H1 (cell line): ENCODE measurements at regions not wholly inside any gene's neighbourhood (a gene's known extent, or its start where the extent isn't known, plus 50 kb on each side); places are given as distances from the start of the nearest gene placed in this dataset.

Source experiments
- KDM4A ChIP-seq: IDR thresholded peaks from one replicate; pipeline ENCODE4 v1.7.1; 2012; ENCODE audit warnings: low read depth, mild to moderate bottlenecking, moderate library complexity, low read length, inconsistent platforms; ENCODE audit not compliant: severe bottlenecking
- NRF1 ChIP-seq: IDR thresholded peaks from 2 replicates; pipeline ENCODE4 v1.6.1; 2011; ENCODE audit warnings: mild to moderate bottlenecking, low read depth, low read length, improper control_type of control experiment
- RXRA ChIP-seq: IDR thresholded peaks from 2 replicates; pipeline ENCODE4 v1.6.1; 2011; ENCODE audit warnings: low read depth, mild to moderate bottlenecking, low read length, moderate library complexity; ENCODE audit not compliant: insufficient read depth
- SP1 ChIP-seq: IDR thresholded peaks from 2 replicates; pipeline ENCODE4 v1.6.1; 2011; ENCODE audit warnings: low read depth, low read length
- SUZ12 ChIP-seq: fragments of 200-600 bp; sonication (generic); IDR thresholded peaks from 2 replicates; pipeline ENCODE4 v1.6.1; 2012; ENCODE audit warnings: mild to moderate bottlenecking, inconsistent platforms, low read length, moderate library complexity, mixed read lengths

DNA sequence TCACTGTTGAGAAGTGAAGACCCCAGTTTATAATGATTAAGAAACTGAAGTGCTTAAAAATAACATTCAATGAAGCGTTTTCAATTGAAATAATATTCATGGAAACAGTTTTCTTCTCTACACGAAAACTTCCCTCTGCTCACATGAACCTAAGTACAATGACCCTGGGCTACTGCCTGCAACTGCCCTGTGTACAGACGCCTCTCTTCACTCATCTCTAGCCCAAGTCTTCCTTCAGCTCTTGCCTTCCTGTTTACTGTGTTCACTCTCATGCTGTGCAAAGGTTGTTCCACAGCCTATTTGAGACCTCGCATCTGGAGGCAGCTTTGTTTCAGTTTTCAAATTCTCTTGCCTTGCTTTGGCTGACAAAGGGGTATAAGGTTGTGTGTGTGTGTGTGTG, 100.8 kb downstream of the GRIN2B start (continued):
- TF ChIP-seq KDM4A, result no peak
- TF ChIP-seq SP1, result no peak
- no peak for TF ChIP-seq NRF1
- no peak for TF ChIP-seq RXRA
- TF ChIP-seq SUZ12, result no peak
